HG02938 (cell line): ENCODE measurements at regions not wholly inside any gene's neighbourhood (a gene's known extent, or its start where the extent isn't known, plus 50 kb on each side); places are given as distances from the start of the nearest gene placed in this dataset.

ENCODE experiments used
- ATAC-seq: cut with Tn5 transposase; IDR thresholded peaks from one replicate; pipeline ENCODE4 v1.9.1; 2021; ENCODE audit warnings: mild to moderate bottlenecking, moderate library complexity; ENCODE audit not compliant: unreplicated experiment

DNA sequence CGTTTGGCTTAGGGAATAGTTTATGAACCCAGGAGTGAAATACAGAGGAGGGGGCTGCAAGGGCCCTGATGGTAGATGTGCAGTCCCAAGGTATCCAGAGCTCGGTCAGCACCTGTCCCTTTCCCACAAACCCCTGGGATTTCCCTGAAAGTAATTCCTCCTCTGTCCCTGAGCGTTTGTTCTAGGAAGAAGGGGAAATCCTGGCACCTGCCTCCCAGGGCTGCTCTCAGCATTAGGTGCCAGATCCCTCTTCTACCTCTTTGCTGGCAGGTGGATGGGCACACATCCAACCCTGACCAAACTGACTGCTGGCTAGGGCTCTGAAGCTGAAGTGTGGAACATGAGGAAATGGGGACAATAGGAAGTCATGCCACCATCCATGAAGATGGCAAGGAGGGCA is 824.0 kb downstream of the SLC4A3 start:
- ATAC-seq: no peak

DNA sequence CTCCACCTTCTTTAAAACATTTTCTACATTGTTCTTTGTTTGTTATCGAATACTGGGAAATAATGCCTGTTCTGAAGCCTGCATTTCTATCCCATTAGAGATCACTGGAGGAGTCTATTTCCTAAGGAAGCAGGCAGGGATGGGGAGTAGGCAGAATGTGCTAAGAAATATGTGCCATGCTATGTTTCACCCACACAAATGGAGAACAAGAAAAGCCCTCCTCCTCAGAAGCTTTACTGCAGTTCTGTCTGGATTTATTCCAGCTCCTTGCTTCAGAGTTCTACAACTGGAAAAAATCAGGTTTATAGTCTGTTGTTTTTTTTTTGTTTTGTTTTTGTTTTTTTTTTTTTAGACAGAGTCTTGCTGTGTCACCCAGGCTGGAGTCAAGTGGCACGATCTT is 825.1 kb downstream of the SLC4A3 start:
- ATAC-seq: no peak

DNA sequence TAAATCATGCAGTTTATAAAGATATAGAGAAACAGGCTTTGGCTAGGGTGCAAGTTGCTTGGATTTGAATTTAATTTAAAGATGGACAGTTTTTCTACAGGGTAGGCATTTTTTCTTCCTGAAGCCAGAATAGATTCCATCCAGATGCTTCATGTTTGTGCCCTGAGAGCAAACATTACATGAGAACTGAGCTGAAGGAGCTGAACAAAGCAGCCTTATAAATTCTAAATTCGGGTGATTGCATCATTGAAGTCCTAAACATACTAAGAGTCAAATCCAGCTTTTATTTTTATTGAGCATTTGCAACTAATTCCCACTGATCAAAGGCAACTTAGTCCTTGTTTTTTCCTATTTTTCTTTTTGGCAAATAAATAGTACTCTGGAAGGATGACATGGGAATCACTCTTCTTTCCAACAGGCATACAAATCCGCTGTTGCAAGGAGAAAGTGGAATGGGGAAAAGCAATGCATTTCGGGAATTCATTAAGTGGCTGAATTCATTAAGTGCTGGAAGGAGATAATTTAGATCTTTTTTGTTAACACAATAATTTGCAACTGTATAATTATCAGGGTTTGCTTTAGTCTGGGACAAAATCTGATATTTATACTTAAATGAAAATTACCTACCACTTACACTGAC is 828.0 kb downstream of the SLC4A3 start:
- no peak for ATAC-seq

DNA sequence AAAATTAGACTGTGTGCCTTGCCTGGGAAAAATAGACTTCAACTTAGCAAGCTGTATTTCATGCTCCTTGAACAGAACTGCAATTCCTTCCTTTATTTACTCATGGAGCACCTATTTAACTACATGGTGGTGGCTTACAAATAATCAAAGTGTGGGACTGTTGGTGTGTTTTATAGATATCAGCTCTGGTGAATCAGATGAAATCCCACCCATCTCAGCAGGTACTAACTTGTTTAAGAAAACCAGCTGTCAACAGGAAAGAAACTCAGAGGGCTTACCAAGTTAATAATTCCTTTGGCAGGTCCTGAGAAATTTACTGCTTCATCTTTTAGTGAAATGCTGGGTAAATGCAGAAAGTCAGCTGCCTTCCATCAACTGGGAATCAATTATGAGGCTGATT is 830.6 kb downstream of the SLC4A3 start:
- ATAC-seq: no peak

DNA sequence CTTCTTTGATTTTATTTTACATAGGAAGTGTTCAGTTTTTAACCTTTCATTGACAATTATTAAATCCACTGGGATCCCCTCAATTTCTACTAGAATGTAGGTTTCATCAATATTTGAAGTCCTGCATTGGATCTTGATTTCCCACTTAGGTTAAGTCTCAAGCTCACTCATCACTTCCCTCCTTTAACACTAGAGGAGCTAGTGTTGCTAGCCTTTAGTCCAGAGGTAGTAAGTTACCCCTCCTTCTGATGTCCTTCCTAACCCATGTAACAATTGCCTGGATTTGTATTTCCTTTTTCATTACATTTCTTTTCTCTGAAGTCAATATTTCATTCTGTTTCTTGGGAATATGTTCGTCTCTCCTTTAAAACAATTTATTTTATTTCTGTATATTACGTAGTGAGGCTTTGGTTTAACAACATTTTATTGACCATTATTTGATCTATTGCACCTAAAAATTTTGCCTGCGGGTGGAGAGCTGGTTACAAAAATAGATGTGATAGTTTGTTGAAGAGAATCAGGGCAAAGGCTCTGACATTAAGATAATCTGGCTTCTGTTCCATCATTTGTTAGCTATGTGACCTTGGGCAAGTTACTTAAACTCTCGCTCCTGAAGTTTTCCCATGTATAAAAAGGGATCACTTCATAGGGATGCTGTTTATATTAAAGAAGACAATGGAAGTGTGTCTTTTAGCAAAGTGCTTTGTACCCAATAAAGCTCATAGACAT is 833.0 kb downstream of the SLC4A3 start:
- ATAC-seq: no peak

DNA sequence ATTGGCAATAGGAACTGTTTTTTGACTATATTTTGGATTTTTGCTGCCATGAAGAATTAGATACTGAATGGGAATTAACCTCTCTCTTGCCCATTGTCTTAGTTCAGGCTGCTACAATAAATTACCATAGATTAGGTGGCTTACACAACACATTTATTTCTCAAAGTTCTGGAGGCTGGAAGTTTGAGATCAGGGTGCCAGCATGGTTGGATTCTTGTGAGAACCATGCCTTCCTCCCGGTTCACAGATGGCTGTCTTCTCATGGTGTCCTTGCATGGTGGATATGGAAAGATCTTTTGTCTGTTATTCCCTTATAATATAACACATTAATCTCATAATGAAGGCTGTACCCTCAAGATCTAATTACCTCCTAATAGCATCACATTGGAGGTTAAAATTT is 836.4 kb downstream of the SLC4A3 start:
- no peak for ATAC-seq

DNA sequence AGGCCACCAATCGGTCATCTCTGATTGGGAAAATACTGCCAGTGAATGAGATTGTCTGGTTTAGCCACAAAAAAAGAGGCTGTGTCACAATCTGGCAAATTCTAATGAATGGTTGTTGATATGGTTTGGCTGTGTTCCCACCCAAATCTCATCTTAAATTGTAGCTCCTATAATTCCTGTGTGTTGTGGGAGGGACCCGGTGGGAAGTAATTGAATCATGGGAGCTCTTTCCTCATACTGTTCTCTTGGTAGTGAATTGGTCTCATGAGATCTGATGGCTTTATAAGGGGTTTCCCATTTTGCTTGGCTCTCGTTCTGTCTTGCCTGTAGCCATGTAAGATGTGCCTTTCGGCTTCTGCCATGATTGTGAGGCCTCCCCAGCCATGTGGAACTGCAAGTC is 838.3 kb downstream of the SLC4A3 start:
- no peak for ATAC-seq

DNA sequence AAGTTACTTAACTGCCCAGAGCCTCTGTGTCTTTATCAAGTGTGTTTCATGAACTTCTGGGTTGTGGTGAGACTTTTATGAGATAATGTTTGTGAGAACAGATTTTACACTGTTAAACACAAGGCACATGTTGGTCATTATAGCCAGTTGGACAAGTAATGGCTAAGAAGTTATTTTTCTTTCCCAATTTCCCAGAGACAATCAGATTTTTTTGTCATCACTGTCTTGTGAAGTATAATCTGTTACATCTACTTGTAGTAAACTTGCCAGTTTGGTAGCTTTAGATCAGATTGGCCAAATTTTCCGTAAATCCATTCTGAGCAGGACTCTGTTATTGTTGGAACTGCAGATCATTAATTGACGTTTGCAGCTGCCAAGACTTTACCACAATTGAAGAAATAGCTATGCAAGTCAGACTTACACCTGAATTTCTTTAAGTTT is 838.8 kb downstream of the SLC4A3 start:
- no peak for ATAC-seq

DNA sequence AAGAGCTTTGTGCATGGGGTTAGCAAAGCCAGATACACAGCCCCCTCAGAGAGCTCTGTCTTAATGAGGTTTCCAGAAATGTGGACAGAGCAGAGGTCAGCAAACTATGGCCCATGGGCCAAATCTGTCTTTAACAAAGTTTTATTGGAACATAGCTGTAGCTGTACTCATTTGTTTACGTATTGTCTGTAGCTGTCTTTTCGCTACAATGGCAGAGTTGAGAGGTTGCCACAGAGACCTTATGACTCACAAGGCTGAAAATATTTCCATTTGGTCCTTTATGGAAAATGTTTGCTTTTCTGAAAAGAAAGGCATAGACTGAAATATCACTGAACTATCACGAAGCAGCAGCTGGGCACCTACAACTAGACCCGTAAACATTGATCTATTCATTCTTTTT is 841.8 kb downstream of the SLC4A3 start:
- ATAC-seq: no peak

DNA sequence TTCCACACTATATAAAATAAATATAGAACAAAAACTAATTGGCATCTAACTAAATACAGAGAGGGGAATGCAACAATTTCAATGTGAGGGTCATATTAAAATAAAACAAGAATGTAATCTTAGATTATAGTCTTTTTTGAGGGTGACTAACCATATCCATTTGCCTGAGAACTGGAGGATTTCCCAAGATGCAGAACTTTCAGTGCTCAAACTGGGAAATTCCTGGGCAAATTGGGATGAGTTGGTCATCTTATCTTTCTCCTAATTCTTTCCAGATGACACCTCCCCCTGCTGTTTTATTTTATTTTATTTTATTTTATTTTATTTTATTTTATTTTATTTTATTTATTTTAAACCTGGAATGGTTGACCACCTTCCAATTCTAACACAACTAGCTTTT is 846.2 kb downstream of the SLC4A3 start:
- no peak for ATAC-seq

DNA sequence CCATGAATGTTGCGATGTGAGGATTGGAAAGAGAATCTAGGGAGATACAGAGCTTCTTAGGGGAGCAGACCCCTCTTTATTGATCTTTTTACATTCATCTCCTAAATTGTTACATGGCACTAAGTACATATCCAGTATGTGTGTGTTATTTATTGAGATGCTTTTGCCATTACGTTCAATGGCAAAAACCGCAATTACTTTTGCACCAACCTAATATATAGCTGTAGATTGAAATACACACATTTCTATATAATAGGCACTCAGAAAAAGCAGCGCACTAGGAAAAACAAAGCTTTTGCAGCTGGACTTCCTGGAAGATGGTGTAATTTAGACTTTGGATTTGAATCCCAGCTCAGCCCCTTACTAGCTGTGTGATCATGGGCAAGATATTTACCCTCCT is 849.4 kb downstream of the SLC4A3 start:
- no peak for ATAC-seq

DNA sequence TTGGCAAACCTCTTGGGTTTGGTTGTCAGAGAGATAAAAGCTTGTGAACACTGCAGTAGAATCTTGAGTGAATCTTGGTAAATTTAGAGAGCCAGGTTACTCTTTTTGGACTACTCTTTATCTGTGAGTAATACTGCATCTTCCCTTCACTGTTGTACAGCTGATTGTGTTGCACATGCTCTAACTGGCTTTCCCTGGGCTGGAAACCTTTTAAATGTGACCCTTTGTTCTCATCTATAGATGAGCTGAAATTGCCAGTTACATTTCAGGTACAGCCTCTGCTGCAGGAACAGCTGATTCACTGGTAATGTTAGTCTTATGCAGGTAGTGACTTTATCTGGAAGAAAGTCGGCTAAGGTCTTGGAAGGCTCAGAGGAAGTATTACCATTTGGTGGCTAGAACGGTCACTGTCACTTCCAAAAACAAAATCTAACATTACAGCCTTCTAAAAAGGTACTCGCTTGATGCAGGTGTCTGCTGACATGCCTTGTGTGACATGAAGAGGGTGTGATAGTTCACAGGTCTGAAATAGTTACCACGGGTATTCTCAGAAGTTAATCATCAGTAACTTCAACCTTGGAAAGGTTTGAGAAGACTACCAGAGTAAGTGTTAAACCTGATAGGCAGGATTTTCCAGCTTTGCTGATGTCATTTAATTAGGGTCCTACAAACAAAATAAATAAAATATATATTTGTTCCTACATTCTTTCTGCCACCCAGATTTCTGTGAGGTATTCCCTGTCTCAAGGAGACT is 851.1 kb downstream of the SLC4A3 start:
- no peak for ATAC-seq

DNA sequence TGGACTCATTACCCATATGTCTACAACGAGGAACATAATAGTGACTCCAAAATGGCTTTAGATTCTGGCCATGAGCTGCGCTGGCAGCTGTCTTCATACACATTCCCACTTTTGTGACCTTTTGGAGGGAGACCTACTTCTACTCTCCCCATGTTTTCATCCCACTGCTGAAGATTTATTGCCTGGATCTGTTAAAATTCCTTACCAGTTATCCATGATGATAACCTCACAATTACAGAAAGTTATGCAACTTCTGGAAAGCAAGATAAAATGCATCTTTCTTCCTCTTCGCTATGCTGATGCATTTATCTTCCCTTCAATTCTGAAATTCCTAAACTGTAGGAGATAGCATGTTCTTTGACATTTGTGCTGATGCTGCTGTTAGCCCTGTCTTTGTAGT is 855.3 kb downstream of the SLC4A3 start:
- ATAC-seq: no peak

DNA sequence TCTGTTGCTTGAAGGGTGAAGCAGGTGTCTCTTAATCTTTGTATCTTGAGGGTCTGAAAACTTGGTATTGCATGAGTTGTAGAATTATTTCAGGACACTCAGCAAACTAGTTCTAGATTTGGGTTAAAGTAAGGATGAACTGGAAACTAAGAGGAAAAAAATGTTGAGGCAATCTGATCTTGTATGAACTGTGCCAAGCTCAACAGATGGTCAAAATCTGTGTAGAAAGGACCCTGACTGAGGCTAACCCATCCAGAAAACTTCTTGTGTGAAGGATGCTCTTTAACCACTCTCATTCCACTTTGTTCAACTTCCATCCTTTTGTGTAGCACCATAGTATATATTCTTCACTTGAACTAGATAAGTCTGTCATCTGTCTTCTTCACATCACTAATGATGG is 861.7 kb downstream of the SLC4A3 start:
- no peak for ATAC-seq

DNA sequence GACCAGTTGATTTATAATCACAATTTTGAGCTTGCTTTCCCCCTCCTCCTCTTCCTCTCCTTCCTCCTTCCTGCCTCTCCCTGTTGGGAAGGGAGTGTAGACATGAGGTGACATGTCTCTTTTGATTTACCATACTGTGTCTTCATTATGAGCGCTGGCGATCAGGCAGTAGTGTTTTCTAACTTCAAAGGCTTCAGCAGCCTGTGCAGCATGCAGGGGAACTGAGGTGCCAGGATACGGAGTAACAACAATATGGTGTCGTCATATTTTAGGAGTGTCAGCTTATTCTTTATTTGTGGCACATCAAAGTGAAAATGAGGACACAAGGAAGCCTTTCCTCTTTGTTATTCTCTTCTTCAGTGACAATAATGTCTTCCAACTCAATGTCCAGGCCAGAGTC is 864.2 kb downstream of the SLC4A3 start:
- no peak for ATAC-seq

DNA sequence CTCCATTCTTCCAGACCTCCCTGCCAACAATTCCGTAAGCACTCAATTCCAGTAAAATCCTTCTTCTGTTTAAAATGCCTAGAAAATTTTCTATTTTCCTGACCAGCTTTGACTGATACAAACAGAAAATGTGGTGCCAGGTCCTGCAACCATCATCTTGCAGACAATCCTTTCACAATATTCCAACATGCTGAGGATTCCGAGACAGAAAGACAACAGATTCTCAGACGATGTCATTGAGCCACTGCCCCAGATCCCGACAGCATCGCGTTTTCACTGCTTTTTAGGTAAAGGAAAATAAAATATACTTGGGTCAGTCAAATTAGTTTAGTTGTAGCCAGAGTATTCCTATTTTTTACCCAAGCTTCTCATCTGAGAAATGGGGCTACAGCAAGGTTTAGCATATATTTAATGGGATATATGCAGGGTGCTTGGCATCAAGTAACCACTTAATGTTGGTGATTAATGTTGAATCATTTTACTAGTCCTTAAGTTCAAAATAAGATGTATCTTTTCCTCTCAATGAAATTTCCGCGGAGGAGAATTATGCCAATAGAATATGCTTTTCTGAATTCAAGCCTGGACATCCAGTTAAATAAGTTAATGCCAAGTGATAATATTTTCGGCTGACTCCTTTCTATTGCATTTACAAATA is 866.6 kb downstream of the SLC4A3 start:
- ATAC-seq: no peak

DNA sequence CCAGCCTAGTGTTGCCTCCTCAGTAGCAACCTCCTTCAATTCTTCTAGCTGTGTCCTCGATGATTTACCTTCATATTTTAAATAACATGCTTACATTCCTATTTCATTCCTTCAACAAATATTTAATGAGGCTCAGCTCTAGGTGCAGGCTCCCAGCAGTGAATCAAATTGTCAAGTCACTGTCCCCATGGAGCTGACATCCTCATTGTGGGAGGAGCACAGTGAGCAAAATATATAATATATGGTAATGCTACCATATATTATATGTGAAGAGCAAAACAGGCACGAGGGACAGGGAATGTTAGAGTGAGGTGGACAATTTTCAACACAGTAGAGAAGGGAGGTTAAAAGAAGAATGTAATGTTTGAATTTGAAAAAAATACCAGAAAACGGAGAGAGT is 869.1 kb downstream of the SLC4A3 start:
- no peak for ATAC-seq

DNA sequence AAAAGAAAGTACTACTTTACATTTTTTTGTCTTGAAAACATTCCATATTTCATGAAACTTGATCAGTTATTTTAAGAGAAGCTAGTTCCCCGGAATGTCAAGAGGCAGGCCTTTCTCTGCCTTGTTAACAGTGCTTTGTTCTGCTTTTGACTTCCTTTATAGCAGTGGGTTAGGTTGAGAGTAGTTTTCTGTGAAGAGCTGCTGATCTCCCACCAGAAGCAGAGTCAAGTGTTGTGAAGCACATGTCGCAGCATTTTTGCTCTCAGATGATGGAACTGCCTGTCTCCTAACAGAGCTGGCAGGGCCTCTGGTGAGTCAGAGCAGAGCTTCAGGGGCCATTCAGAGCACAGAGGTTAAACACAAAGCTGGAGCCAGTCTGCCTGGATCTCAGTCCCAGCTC is 871.8 kb downstream of the SLC4A3 start:
- no peak for ATAC-seq

DNA sequence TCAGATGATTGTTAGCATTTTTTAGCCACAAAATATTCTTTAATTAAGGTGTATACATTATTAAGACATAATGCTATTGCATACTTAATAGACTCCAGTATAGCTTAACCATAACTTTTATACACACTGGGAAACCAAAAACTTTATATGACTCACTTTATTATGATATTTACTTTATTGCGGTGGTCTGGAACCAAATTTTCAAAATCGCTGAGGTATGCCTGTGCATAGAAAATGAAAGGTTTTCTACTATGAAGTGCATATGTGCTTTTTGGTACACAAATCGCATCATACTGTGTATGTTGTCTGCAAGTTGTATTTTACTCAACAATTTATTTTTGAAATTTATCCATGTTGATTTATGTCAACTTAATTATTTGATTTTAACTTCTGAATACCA is 875.1 kb downstream of the SLC4A3 start:
- no peak for ATAC-seq

DNA sequence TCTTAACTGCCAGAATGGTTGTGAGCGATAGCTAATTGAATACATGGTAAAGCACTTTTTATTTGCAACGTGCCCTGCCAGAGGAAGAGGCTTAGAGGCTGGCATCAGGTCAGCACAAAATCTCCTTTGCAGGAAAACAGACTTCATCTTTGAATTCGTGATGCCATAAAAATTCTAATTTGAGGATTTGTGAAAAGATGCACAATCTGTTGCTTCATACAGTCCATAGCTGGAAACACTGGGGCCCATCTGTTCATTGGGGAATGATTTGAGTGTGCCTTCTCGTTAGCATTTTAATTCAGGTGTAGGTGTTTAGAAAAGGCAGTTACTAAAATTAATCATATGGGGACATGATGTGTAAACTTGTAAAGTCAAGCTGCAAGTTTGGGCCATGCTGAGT is 876.0 kb downstream of the SLC4A3 start:
- no peak for ATAC-seq

DNA sequence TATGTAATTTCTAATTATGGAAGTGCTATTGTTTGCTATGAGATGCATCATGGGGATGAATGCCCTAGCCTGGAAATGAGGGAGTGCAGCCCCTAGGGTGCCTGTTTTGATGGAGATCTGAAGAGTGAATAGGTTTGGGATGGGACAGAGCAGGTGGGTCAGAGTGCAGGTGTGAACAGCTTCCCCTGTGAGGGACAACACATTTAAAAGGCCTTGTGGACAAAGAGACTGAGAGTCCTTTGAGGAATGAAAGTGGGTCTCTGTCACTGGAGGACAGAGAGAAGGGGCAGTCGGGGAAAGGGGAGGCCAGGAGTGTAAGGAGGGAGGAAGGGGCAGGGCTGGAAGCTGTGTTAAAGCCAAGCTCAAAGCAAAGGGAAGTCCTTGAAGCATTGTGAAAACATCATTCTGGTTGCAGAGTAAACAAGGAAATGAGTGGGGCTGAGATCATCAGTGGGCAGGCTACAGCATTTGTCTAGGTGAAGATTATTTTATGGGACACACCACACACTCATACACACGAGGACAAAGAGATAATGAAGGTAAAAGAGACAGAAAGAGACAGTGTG is 877.6 kb downstream of the SLC4A3 start:
- ATAC-seq: no peak
